ENCODE measurements at regions not wholly inside any gene's neighbourhood (a gene's known extent, or its start where the extent isn't known, plus 50 kb on each side); places are given as distances from the start of the nearest gene placed in this dataset.
A peak's percentile ranks its signal among the peaks of the same experiment; 100 is the strongest.

DNA sequence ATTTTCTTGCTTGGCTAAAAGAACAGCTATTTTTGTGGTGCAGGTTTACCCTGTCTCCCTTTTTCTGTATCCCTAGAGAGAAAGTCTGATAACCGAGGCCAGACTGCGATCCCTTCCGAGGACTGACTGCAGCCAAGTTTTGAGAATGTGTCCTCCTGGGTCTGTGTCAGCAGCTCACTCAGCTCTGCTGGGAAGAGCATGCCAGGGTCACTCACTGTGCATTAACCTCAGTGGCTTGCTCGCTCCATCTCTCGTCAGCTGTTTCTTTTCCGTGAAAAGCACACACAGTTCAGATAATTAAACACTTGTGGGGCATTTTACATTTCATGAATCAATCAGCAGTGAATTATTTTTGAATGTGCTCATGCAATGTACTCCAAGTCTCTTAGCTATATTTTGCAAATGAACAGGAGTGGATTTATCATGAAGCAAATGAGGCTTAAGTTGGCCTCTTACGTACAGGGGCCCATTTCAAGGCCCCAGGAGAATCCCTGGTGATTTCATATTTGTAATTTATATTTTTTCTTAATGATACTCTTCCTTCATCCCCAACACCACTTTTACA lies 252.1 kb downstream of the SMARCA2 start:
- 61% methylated on average over 7 of the region's 7 CpGs for WGBS (ENCODE audit: insufficient coverage, low coverage, low lambda C conversion rate, missing lambda C conversion rate)
- Histone ChIP-seq H3K9me3 (no peaks in the 10 kb centered on the region), H3K27me3 (no peaks in the 10 kb centered on the region), H3K36me3 (no peaks in the 10 kb centered on the region), H3K4me3 (no peak overlapping the region), H3K27ac (no peak overlapping the region), H3K4me1 (no peaks in the 10 kb centered on the region)
- ATAC-seq (peak in 2 of 4 donors; percentile 45 to 53), DNase-seq (no peak)
- no peak for TF ChIP-seq POLR2A (IDR thresholded peaks at IDR 0.05)
- TF ChIP-seq, protein P1, sequence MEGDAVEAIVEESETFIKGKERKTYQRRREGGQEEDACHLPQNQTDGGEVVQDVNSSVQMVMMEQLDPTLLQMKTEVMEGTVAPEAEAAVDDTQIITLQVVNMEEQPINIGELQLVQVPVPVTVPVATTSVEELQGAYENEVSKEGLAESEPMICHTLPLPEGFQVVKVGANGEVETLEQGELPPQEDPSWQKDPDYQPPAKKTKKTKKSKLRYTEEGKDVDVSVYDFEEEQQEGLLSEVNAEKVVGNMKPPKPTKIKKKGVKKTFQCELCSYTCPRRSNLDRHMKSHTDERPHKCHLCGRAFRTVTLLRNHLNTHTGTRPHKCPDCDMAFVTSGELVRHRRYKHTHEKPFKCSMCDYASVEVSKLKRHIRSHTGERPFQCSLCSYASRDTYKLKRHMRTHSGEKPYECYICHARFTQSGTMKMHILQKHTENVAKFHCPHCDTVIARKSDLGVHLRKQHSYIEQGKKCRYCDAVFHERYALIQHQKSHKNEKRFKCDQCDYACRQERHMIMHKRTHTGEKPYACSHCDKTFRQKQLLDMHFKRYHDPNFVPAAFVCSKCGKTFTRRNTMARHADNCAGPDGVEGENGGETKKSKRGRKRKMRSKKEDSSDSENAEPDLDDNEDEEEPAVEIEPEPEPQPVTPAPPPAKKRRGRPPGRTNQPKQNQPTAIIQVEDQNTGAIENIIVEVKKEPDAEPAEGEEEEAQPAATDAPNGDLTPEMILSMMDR (IDR thresholded peaks at IDR 0.05), result no peak
- intact Hi-C loops (cut with DNase I), result no loop called here

DNA sequence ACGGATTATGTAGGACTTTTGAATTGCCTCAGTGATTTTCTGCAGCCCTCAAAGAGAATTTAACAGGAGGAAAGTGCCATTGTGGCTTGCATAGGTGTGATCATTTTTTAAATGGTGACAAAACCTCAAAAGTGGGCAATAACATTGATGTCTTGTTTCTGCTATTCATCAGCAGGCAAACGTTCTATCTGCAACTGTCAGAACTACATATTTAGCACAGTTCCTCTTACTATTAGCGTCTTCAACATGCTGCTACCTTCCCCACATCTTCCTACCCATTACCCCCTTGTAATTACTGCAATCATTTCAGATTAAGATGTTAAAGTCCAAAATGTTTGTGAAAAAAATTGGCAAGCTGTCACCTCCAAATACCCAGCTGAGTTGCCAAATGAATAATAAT lies 254.6 kb downstream of the SMARCA2 start:
- Histone ChIP-seq H3K27me3 (no peaks in the 10 kb centered on the region), H3K36me3 (no peaks in the 10 kb centered on the region), H3K27ac (no peak overlapping the region), H3K4me3 (no peak overlapping the region), H3K4me1 (no peaks in the 10 kb centered on the region), H3K9me3 (no peaks in the 10 kb centered on the region)
- 16% methylated on average over 3 of the region's 3 CpGs for WGBS (ENCODE audit: insufficient coverage, low coverage, low lambda C conversion rate, missing lambda C conversion rate)
- intact Hi-C loops (cut with DNase I), result no loop called here
- no peak for TF ChIP-seq POLR2A (IDR thresholded peaks at IDR 0.05)
- TF ChIP-seq, protein P1 (IDR thresholded peaks at IDR 0.05), result no peak
- no peak for ATAC-seq
- no peak for DNase-seq

DNA sequence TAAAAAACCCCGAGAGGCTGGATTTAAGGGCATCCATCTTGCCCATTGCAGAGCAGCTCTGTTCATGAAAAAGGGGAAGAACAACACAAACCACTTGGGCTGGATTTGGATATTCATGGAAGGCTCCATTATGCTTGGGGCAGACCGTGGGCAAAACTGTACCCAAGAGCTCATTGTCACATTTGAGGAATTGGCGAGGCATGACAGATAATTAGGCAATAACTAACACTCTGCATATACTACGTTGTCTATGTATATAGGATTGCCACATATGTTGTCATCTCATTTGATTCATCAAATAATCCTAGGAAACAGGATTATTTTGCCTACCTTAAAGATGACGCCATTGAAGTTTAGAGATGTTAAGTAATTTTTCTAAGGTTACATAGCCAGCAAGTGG lies 255.4 kb downstream of the SMARCA2 start:
- TF ChIP-seq POLR2A (IDR thresholded peaks at IDR 0.05), result no peak
- TF ChIP-seq, protein P1 (IDR thresholded peaks at IDR 0.05), result no peak

DNA sequence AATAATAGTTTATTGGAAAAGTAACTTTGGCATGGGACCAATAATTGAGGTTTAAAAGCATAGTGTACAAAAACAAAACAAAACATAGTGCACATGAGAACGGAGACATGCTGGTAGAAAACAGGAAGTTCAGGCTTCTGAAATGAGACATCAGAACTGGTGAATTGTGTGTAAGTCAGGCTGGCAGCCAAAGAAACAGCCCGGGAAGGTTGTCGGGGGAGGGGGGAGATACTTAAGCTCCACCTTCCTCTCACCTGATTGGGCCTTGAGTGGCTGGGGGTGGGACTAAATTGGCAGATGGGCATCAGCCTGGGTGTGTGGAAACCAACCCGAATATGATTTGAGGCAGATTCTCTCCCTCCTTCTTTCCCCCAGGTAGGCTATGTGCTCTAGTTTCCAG lies 256.3 kb downstream of the SMARCA2 start:
- Histone ChIP-seq H3K27ac (no peak overlapping the region), H3K27me3 (no peaks in the 10 kb centered on the region), H3K36me3 (no peaks in the 10 kb centered on the region), H3K4me1 (no peaks in the 10 kb centered on the region), H3K9me3 (no peaks in the 10 kb centered on the region), H3K4me3 (no peak overlapping the region)
- intact Hi-C loops (cut with DNase I), result no loop called here
- WGBS (ENCODE audit: insufficient coverage, low coverage, low lambda C conversion rate, missing lambda C conversion rate), result 38% methylated on average over 4 of the region's 4 CpGs
- DNase-seq (no peak), ATAC-seq (peak; percentile 45 to 67 (median 48))
- TF ChIP-seq POLR2A (IDR thresholded peaks at IDR 0.05), result no peak
- TF ChIP-seq, protein P1 (IDR thresholded peaks at IDR 0.05), result no peak

More for the DNA sequence above, 255.4 kb downstream of the SMARCA2 start:
- 50% methylated on average over 5 of the region's 5 CpGs for WGBS (ENCODE audit: insufficient coverage, low coverage, low lambda C conversion rate, missing lambda C conversion rate)
- no peak for ATAC-seq
- no peaks in the 10 kb centered on the region for H3K27me3 ChIP-seq
- no peak overlapping the region for H3K27ac ChIP-seq
- no peaks in the 10 kb centered on the region for H3K36me3 ChIP-seq
- no peaks in the 10 kb centered on the region for H3K4me1 ChIP-seq
- intact Hi-C loops (cut with DNase I), result no loop called here
- DNase-seq, result no peak
- H3K9me3 ChIP-seq, result no peaks in the 10 kb centered on the region
- H3K4me3 ChIP-seq, result no peak overlapping the region

DNA sequence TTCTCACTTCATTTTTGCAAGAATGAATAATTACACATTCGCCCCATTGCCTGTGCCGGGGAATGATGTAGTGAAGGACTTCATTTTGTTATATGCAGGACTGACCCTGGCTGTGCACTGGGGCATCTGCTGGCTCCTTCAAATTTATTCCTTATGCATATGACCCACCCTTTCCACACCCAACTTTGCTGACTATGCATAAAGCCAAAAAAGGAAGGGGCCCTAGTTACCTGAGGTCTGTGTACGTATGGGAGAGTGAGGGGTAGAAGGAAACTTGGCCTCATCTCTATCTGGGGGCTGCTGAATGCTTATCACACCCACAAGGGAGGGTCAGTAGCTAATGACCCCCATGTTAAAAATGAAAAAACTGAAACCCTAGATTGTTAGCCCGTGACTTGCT lies 259.6 kb downstream of the SMARCA2 start:
- 60% methylated on average over 4 of the region's 4 CpGs for WGBS (ENCODE audit: insufficient coverage, low coverage, low lambda C conversion rate, missing lambda C conversion rate)
- Histone ChIP-seq H3K9me3 (no peaks in the 10 kb centered on the region), H3K27ac (no peak overlapping the region), H3K4me3 (no peak overlapping the region), H3K36me3 (no peaks in the 10 kb centered on the region), H3K27me3 (no peaks in the 10 kb centered on the region), H3K4me1 (no peaks in the 10 kb centered on the region)
- intact Hi-C loops (cut with DNase I), result no loop called here
- DNase-seq, result no peak
- ATAC-seq, result no peak
- TF ChIP-seq POLR2A (IDR thresholded peaks at IDR 0.05), result no peak
- TF ChIP-seq, protein P1 (IDR thresholded peaks at IDR 0.05), result no peak
